Cardiac muscle cell (in vitro differentiated cells and primary cell): ENCODE measurements at regions not wholly inside any gene's neighbourhood (a gene's known extent, or its start where the extent isn't known, plus 50 kb on each side); places are given as distances from the start of the nearest gene placed in this dataset.

Source experiments
- DNase-seq, 2 donors: peaks; one replicate each; pipeline versions ENCODE4 v3.0.0 to v3.0.0-alpha.2; 2010 to 2017; ENCODE audit warnings: low read depth in 1 of 2, low spot score in 1 of 2
- H3K27ac ChIP-seq: fragments of 200-600 bp; sonication (generic); 2 replicates; pipeline ENCODE4 v1.5.1; 2016
- H3K27me3 ChIP-seq: fragments of 200-600 bp; sonication (generic); 2 replicates; pipeline ENCODE4 v1.6.0; 2016; ENCODE audit warnings: control low read depth
- H3K36me3 ChIP-seq: fragments of 200-600 bp; sonication (generic); 2 replicates; pipeline ENCODE4 v1.5.1; 2016; ENCODE audit warnings: control low read depth
- H3K4me1 ChIP-seq: fragments of 200-600 bp; sonication (generic); 2 replicates; pipeline ENCODE4 v1.8.1; 2017; ENCODE audit warnings: low read depth, mild to moderate bottlenecking, mixed run types
- H3K4me3 ChIP-seq: fragments of 200-600 bp; sonication (generic); 2 replicates; pipeline ENCODE4 v1.5.1; 2016; ENCODE audit warnings: mild to moderate bottlenecking
- H3K9me3 ChIP-seq: fragments of 200-600 bp; sonication (generic); 2 replicates; pipeline ENCODE4 v1.5.1; 2017; ENCODE audit warnings: low read depth, mild to moderate bottlenecking, control low read depth
- TF ChIP-seq, protein P1 (sequence below): IDR thresholded peaks from 2 replicates; pipeline ENCODE4 v1.5.1; 2012; ENCODE audit warnings: low read depth, mild to moderate bottlenecking, low read length

DNA sequence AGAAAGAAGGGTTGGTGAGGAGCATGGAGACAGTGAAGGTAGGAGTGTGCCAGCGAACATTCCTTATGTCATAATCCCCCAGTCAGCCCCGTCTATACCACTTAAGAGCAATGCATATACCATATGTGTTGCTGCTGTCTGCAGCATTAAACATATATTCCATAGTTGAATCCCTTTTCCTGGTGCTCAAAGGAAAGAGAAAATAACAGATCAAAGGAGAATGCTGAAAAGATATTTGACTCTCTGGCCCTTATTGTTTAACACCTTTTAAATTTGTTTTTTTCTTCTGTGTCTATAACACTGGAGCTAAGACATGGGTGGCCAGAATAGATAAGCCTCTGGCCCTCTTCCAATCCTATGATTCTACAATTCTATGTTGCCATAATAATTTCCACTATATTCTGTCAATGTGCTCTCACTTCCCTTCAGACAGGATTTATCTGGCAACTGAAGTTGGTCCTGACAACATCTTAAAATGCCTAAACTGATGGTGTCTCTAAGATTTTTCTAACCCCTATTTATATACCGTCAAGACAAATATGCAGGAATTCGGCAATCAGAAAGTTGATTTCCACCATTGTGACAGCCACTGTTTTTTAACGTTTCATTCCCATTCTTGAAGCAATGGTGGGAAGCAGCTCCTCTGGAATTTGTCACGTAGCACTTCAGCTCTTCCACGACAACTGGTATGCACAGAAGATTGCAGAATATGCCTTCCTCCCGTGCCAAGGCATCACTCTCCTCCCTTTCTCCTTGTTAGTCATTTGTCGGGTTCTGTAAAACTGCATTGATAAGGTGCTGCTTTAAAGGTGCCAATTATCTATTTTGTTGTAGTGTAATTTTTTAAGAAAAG lies 204.7 kb downstream of the BCAT1 start:
- Histone ChIP-seq H3K27ac (peak overlapping the region; percentile 66), H3K9me3 (no peaks in the 10 kb centered on the region)
- TF ChIP-seq, protein P1, sequence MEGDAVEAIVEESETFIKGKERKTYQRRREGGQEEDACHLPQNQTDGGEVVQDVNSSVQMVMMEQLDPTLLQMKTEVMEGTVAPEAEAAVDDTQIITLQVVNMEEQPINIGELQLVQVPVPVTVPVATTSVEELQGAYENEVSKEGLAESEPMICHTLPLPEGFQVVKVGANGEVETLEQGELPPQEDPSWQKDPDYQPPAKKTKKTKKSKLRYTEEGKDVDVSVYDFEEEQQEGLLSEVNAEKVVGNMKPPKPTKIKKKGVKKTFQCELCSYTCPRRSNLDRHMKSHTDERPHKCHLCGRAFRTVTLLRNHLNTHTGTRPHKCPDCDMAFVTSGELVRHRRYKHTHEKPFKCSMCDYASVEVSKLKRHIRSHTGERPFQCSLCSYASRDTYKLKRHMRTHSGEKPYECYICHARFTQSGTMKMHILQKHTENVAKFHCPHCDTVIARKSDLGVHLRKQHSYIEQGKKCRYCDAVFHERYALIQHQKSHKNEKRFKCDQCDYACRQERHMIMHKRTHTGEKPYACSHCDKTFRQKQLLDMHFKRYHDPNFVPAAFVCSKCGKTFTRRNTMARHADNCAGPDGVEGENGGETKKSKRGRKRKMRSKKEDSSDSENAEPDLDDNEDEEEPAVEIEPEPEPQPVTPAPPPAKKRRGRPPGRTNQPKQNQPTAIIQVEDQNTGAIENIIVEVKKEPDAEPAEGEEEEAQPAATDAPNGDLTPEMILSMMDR, result no peak

GRCh38 chr12:24742378-24742777 lies 206.5 kb downstream of the BCAT1 start:
- DNase-seq, result no peak
- H3K27ac ChIP-seq, result no peak overlapping the region
- no peaks in the 10 kb centered on the region for H3K27me3 ChIP-seq
- H3K9me3 ChIP-seq, result no peaks in the 10 kb centered on the region
- TF ChIP-seq, protein P1, result no peak
- H3K4me1 ChIP-seq, result peaks cover 16% of the 10 kb centered on the region
- no peaks in the 10 kb centered on the region for H3K36me3 ChIP-seq
- H3K4me3 ChIP-seq, result no peak overlapping the region

More for the DNA sequence above, 204.7 kb downstream of the BCAT1 start:
- H3K4me1 ChIP-seq, result peaks cover 17% of the 10 kb centered on the region
- no peak overlapping the region for H3K4me3 ChIP-seq
- no peaks in the 10 kb centered on the region for H3K36me3 ChIP-seq
- H3K27me3 ChIP-seq, result no peaks in the 10 kb centered on the region
- peak; percentile 50 to 75 for DNase-seq

DNA sequence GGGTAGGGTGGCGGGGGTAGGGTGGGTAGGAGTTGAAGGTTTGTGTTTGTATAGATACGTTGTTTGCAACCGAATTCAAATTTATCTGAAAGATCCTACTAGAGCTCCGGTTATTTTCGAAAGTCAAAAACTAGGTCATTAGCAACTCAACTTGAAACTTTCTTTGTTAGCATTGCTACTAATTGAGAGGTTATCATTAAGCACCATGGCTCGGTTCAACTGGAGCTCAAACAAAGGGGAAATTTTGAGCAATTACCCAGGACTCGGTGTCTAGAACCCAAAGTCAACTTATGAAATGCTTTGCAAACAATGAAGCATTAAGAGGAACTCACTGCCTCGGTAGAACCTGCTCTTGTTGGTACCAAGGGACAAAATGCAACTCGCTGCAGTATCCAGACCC lies 207.7 kb downstream of the BCAT1 start:
- H3K27ac ChIP-seq, result no peak overlapping the region
- no peaks in the 10 kb centered on the region for H3K27me3 ChIP-seq
- TF ChIP-seq, protein P1, result no peak
- H3K4me1 ChIP-seq, result peaks cover 6% of the 10 kb centered on the region
- no peak overlapping the region for H3K4me3 ChIP-seq
- DNase-seq, result no peak
- H3K36me3 ChIP-seq, result no peaks in the 10 kb centered on the region
- no peaks in the 10 kb centered on the region for H3K9me3 ChIP-seq

- TF ChIP-seq, protein P1, result no peak
- H3K4me1 ChIP-seq, result peaks cover 5% of the 10 kb centered on the region
Observed at GRCh38 chr12:24739106-24739779, 209.7 kb downstream of the BCAT1 start.

DNA sequence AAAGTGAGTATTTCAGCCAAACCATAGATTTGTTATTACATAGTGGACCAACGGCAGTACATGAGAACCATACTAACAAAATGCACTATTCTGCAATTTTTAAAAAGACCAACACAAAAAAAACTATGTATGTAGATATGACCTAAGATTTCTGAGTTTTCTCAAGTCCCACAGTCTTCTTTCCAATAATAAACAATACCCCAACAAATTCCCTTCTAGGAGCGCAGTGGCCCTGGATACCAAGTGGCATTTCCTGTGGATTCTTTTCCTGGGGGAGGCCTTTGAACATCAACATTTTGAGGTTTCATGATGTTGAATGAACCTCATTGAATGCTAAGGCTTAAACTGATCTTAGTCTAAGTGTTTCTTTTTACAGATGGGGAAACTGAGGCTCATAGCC lies 210.5 kb downstream of the BCAT1 start:
- TF ChIP-seq, protein P1, result no peak
- no peaks in the 10 kb centered on the region for H3K27me3 ChIP-seq
- peak in 1 of 2 donors; percentile 15 for DNase-seq
- no peaks in the 10 kb centered on the region for H3K4me1 ChIP-seq
- no peaks in the 10 kb centered on the region for H3K9me3 ChIP-seq
- H3K27ac ChIP-seq, result no peak overlapping the region
- no peaks in the 10 kb centered on the region for H3K36me3 ChIP-seq
- H3K4me3 ChIP-seq, result no peak overlapping the region

More at GRCh38 chr12:24739106-24739779, 209.7 kb downstream of the BCAT1 start:
- DNase-seq, result no peak
- H3K27me3 ChIP-seq, result no peaks in the 10 kb centered on the region
- no peaks in the 10 kb centered on the region for H3K36me3 ChIP-seq
- H3K4me3 ChIP-seq, result no peak overlapping the region
- no peak overlapping the region for H3K27ac ChIP-seq
- H3K9me3 ChIP-seq, result no peaks in the 10 kb centered on the region
